ENCODE measurements at regions not wholly inside any gene's neighbourhood (a gene's known extent, or its start where the extent isn't known, plus 50 kb on each side); places are given as distances from the start of the nearest gene placed in this dataset.

- no peak overlapping the region for H3K27ac ChIP-seq
- TF ChIP-seq ZFX (IDR thresholded peaks at IDR 0.05; ENCODE audit: borderline replicate concordance) (no peak), CTCF (IDR thresholded peaks at IDR 0.05) (0 out of 2 replicates have a peak, but pooled peaks have one; percentile 18)
These were observed 298.7 kb upstream of the KCNN2 start for GRCh38 chr5:114062932-114063867.

GRCh38 chr5:114065912-114066311, 296.0 kb upstream of the KCNN2 start:
- no peak overlapping the region for H3K27ac ChIP-seq
- TF ChIP-seq ZFX (IDR thresholded peaks at IDR 0.05; ENCODE audit: borderline replicate concordance) (no peak), CTCF (IDR thresholded peaks at IDR 0.05) (no peak)

DNA sequence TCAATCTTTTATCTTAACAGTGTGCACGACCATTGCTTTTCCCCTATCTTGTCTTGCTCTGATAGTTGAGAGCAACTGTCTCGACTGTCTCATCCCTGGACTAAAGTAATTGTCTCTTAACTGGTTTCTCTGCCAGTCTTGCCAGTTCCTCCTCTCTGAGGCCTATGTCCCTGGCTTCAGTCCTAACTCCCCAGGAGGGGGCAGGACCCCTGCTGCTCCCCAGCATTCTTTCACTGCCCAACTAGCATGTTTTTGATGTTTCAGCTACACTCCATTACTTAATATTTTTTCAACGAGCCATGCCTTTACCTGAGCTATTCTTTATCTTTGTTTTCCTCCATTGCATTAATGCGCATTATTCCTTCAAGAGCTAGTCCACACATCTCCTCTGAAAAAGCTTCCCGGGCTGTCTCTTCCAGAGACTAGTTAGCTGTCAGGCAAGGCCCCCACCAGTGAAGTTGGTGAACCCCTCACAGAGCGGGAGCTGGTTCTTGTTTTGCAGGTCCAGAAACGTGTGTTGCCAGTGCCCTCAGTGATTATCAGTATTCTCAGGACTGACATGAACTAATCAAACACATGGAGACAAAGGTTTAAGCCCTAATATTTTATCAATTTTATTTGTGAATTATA, 291.7 kb upstream of the KCNN2 start:
- no peak overlapping the region for H3K27ac ChIP-seq
- no peak for TF ChIP-seq ZFX (IDR thresholded peaks at IDR 0.05; ENCODE audit: borderline replicate concordance)
- no peak for TF ChIP-seq CTCF (IDR thresholded peaks at IDR 0.05)

DNA sequence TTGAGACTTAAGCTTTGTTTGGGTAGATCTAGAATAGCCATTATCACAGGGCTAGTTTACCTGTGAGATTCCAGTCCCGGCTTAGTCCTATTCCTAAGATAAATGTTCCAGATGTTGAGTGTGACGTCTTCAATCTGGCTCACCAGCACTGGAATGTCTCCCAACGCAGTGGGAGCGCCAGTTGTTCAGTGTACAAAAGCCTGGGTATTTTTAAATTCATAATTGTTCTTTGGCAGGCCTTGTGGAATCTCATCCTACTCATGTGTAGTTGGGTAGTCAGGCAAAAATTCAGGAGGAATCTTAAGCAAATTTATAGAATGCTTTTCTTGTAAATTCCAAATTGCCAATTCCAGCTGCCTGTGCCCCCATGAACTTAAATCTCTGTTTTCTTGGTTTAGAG, 272.6 kb upstream of the KCNN2 start:
- no peak overlapping the region for H3K27ac ChIP-seq
- no peak for TF ChIP-seq ZFX (IDR thresholded peaks at IDR 0.05; ENCODE audit: borderline replicate concordance)
- TF ChIP-seq CTCF (IDR thresholded peaks at IDR 0.05), result no peak

- no peak for TF ChIP-seq ZFX (IDR thresholded peaks at IDR 0.05; ENCODE audit: borderline replicate concordance)
- TF ChIP-seq CTCF (IDR thresholded peaks at IDR 0.05), result peak; percentile 28; the same call in 1 of the 2 replicates
- no peak overlapping the region for H3K27ac ChIP-seq
These were observed 264.3 kb upstream of the KCNN2 start for GRCh38 chr5:114097570-114097969.

DNA sequence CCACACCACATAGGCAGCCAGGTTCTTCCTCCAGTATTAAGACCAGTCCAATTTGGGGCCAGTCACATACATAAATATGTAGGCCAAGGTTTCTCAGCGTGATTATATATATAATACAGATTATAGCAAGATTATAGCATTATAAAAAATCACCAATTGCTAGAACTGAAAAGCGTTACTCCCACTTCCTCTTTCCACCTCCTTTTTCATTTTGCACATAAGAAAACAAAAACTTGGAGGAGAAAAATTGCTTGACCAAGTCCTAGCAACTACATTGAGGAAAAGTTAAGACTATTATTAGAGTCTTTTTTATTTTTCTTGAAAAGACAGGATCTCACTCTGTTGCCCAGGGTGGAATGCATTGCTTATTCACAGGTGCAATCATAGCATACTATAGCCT, 262.7 kb upstream of the KCNN2 start:
- no peak for TF ChIP-seq CTCF (IDR thresholded peaks at IDR 0.05)
- no peak for TF ChIP-seq ZFX (IDR thresholded peaks at IDR 0.05; ENCODE audit: borderline replicate concordance)
- H3K27ac ChIP-seq, result no peak overlapping the region

DNA sequence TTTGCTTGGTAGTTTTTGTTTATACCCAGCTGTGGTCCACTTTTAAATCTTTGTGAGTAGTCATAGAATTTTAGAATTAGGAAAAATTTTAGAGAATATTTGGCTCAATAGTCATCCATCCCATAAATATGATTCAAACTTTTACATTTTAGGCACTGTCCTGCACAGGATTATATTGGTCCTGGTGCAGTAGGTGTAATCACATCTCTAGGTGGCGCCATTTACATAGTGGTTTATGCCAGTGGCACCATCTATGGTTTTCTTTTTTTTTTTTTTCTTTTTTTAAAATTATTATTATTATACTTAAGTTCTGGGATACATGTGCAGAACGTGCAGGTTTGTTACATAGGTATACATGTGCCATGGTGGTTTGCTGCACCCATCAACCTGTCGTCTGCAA, 260.7 kb upstream of the KCNN2 start:
- no peak for TF ChIP-seq ZFX (IDR thresholded peaks at IDR 0.05; ENCODE audit: borderline replicate concordance)
- TF ChIP-seq CTCF (IDR thresholded peaks at IDR 0.05), result peak; percentile 77
- no peak overlapping the region for H3K27ac ChIP-seq
